ENCODE measurements at regions not wholly inside any gene's neighbourhood (a gene's known extent, or its start where the extent isn't known, plus 50 kb on each side); places are given as distances from the start of the nearest gene placed in this dataset.

GRCh38 chr4:64130907-64131306 is 278.3 kb downstream of the TECRL start:
- TF ChIP-seq CTCF (IDR thresholded peaks at IDR 0.05; ENCODE audit: low read depth, low read length, poor library complexity, severe bottlenecking) (no peak), EZH2phosphoT487 (IDR thresholded peaks at IDR 0.05; ENCODE audit: borderline replicate concordance, low read length) (no peak)

Measured in DOHH2 (cell line).